Fibroblast of pulmonary artery (primary cell): ENCODE measurements at regions not wholly inside any gene's neighbourhood (a gene's known extent, or its start where the extent isn't known, plus 50 kb on each side); places are given as distances from the start of the nearest gene placed in this dataset.

Source experiments
- DNase-seq: peaks from one replicate; pipeline ENCODE4 v3.0.0-alpha.2; 2010; ENCODE audit warnings: low read depth
- H3K4me3 ChIP-seq: replicated peaks from 2 replicates; pipeline ENCODE4 v1.5.1; 2011; ENCODE audit warnings: low read depth, mild to moderate bottlenecking, control low read depth, low read length, moderate library complexity
- CTCF ChIP-seq: IDR thresholded peaks from 2 replicates; pipeline ENCODE4 v1.5.1; 2011; ENCODE audit warnings: mild to moderate bottlenecking, control low read depth, low read length, inconsistent platforms; ENCODE audit errors: missing control alignments

- no peak overlapping the region for H3K4me3 ChIP-seq
- no peak for TF ChIP-seq CTCF
- peak; percentile 16 for DNase-seq
These were observed 53.0 kb upstream of the ANKEF1 start for GRCh38 chr20:9981829-9982228.

- TF ChIP-seq CTCF: peak; percentile 76
- no peak overlapping the region for H3K4me3 ChIP-seq
- DNase-seq: peak; percentile 93
These were observed 56.3 kb upstream of the ANKEF1 start for GRCh38 chr20:9978397-9979004.

GRCh38 chr20:9977629-9978028 is 57.2 kb upstream of the ANKEF1 start:
- DNase-seq: no peak
- no peak overlapping the region for H3K4me3 ChIP-seq
- no peak for TF ChIP-seq CTCF

GRCh38 chr20:9974324-9974723 is 60.5 kb upstream of the ANKEF1 start:
- peak; percentile 19 for TF ChIP-seq CTCF
- H3K4me3 ChIP-seq: no peak overlapping the region
- no peak for DNase-seq

GRCh38 chr20:9971746-9972145 is 63.0 kb upstream of the ANKEF1 start:
- no peak for DNase-seq
- no peak for TF ChIP-seq CTCF
- H3K4me3 ChIP-seq: no peak overlapping the region

- DNase-seq: no peak
- no peak overlapping the region for H3K4me3 ChIP-seq
- no peak for TF ChIP-seq CTCF
These were observed 65.2 kb upstream of the ANKEF1 start for GRCh38 chr20:9969626-9970025.

GRCh38 chr20:9968015-9968414 is 66.8 kb upstream of the ANKEF1 start:
- TF ChIP-seq CTCF: no peak
- H3K4me3 ChIP-seq: no peak overlapping the region
- no peak for DNase-seq
